Astrocyte of the cerebellum (primary cell): ENCODE measurements at regions not wholly inside any gene's neighbourhood (a gene's known extent, or its start where the extent isn't known, plus 50 kb on each side); places are given as distances from the start of the nearest gene placed in this dataset.

Experiments
- DNase-seq: peaks from one replicate; pipeline ENCODE4 v3.0.0-alpha.2; 2011; ENCODE audit warnings: low read depth
- H3K4me3 ChIP-seq: 2 replicates; pipeline ENCODE4 v1.5.1; 2011; ENCODE audit warnings: mild to moderate bottlenecking, low read depth, low read length, moderate library complexity
- in situ Hi-C: cut with HindIII; loops from 2 replicates; pipeline ENCODE4 v1.10.0; 2017; ENCODE audit warnings: low sequenced_read_pairs
- TF ChIP-seq, protein P1 (sequence below): IDR thresholded peaks from 2 replicates; pipeline ENCODE4 v1.5.1; 2012; ENCODE audit warnings: low read length, low read depth, moderate library complexity, mild to moderate bottlenecking; ENCODE audit errors: missing control alignments

DNA sequence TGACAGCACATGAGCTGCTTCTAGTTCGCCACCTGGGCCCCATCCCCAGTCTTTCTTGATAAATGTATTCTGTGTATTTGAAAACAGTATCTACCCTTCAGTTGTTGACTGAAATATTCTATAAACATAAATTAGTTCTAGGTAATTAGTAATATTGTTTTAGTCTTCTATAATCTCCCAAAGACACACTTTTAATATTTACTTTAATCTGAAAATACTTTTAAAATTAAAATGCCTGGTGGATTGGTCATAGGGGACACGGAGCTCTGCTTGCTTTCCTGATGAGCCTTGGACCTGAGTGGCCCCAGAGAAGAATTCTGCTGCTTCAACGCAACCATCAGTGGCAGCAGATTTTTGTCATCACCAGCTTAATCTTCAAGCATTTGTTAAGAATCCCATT, 234.5 kb downstream of the THBS2 start:
- in situ Hi-C loops, result no loop called here
- no peak for DNase-seq
- TF ChIP-seq, protein P1, sequence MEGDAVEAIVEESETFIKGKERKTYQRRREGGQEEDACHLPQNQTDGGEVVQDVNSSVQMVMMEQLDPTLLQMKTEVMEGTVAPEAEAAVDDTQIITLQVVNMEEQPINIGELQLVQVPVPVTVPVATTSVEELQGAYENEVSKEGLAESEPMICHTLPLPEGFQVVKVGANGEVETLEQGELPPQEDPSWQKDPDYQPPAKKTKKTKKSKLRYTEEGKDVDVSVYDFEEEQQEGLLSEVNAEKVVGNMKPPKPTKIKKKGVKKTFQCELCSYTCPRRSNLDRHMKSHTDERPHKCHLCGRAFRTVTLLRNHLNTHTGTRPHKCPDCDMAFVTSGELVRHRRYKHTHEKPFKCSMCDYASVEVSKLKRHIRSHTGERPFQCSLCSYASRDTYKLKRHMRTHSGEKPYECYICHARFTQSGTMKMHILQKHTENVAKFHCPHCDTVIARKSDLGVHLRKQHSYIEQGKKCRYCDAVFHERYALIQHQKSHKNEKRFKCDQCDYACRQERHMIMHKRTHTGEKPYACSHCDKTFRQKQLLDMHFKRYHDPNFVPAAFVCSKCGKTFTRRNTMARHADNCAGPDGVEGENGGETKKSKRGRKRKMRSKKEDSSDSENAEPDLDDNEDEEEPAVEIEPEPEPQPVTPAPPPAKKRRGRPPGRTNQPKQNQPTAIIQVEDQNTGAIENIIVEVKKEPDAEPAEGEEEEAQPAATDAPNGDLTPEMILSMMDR, result no peak
- no peak overlapping the region for H3K4me3 ChIP-seq

DNA sequence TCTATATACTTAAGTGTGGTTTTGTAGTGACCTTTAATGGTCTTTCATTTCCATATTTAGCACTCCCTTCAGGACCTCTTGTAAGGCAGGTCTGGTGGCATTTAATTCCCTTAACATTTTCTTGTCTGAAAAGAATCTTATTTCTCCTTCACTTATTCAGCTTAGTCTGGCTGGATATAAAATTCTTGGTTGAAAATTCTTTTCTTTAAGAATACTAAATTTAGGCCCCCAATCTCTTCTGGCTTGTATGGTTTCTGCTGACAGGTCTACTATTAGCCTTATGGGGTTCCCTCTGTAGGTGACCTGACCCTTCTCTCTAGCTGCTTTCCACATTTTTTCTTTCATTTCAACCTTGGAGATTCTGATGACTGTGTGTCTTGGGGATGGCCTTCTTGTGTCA, 236.9 kb downstream of the THBS2 start:
- in situ Hi-C loops, result no loop called here
- TF ChIP-seq, protein P1, result no peak

DNA sequence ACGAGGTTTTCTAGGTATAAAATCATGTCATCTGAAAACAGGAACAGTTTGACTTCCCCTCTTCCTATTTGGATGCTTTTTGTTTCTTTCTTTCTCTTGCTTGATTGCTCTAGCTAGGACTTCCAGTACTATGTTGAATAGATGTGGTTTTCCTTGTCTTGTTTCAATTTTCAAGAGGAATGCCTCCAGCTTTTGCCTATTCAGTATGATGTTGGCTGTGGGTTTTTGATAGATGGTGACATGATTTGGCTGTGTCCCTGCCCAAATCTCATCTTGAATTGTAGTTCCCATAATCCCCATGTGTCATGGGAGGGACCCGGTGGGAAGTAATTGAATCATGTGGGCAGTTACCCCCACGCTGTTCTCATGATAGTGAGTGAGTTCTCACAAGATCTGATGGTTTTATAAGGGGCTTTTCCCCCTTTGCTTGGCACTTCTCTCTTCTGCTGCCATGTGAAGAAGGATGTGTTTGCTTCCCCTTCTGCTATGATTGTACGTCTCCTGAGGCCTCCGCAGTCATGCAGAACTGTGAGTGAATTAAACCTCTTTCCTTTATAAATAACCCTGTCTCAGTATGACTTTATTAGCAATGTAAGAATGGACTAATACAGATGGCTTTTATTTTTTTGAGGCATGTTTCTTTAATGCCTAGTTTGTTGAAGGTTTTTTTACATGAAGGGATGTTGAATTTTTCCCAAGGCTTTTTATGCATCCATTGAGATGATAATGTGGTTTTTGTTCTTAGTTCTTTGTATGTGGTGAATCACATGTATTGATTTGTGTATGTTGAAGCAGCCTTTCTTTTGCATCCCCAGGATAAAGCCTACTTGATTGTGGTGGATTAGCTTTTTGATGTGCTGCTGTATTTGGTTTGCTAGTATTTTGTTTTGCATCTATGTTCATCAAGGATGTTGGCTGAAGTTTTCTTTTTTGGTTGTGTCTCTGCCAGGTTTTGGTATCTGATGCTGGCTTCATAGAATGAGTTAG, 239.1 kb downstream of the THBS2 start:
- in situ Hi-C loops, result no loop called here
- DNase-seq, result no peak
- TF ChIP-seq, protein P1, result no peak

More for the DNA sequence above, 236.9 kb downstream of the THBS2 start:
- no peak overlapping the region for H3K4me3 ChIP-seq
- no peak for DNase-seq

DNA sequence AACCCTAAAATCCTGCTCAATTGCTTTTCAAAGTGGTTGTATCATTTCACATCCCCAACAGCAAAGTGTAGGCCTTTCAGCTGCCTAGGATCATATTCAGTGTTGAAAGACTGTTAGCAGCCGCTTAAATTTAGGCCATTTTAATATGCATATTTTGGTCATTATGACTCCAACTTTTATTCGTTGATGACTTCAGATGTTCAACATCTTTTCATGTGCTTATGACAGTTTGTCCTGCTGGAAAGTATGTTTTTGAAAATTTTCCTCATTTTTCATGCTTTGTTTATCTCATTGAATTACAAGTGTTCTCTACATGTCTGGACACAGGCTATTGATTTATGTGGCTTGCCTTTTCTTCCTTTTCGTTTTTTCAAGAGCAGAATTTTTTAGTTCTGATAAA, 244.0 kb downstream of the THBS2 start:
- in situ Hi-C loops, result no loop called here
- TF ChIP-seq, protein P1, result no peak
- no peak for DNase-seq
- no peak overlapping the region for H3K4me3 ChIP-seq

More for the DNA sequence above, 239.1 kb downstream of the THBS2 start:
- no peak overlapping the region for H3K4me3 ChIP-seq

DNA sequence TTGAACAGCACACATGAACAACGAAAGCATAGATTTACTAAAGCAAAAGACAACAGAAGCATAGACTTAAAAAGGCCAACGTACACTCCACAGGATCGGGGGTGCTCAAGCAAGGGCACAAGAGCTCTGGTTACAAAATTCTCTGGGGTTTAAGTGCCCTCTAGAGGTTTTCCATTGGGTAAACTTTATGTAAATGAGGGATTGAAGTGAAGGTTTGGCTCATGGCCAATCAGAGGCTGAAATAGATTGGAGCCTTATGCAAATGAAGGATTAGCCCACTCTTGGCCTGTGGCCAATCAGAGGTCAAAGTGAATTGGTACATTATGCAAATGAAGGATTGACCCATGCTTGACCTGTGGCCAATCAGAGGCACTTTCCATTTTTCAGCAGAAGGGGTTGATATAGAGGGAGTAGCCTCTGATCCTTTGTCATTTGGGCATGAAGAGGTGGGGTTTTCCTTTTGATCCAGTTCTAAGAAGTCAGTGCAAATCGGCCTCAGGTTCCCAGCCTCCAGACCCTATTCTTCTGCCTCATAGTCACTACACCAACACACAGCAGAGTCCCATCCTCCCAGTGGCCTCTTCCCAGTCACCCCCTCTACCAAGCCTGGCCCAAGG, 244.9 kb downstream of the THBS2 start:
- H3K4me3 ChIP-seq, result no peak overlapping the region
- no peak for DNase-seq
- TF ChIP-seq, protein P1, result no peak
- in situ Hi-C loops, result no loop called here

DNA sequence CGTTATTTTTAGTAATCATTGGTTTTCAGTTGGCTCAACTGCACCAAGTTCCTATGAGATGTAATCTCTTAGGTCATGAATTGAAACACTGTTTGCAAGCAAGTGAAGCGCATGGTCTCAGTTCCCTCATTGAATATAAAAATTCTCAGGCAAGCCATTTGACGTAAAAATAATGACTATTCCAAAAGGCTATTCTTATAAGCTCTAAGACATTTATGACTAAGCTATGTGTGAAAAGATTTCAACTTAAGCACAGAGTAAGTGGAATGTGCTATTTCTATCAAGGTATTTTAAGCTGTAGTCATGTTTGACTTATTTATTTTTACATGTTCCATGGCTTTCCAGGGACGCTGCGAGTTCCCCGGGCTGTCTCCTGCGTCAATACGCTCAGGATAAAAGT, 248.5 kb downstream of the THBS2 start:
- no peak overlapping the region for H3K4me3 ChIP-seq
- no peak for DNase-seq
- in situ Hi-C loops, result no loop called here
- TF ChIP-seq, protein P1, result no peak
